ENCODE measurements at regions not wholly inside any gene's neighbourhood (a gene's known extent, or its start where the extent isn't known, plus 50 kb on each side); places are given as distances from the start of the nearest gene placed in this dataset.

- TF ChIP-seq CTCF (IDR thresholded peaks at IDR 0.05; ENCODE audit: insufficient read depth, low read length): no peak
- DNase-seq (ENCODE audit: low read depth): no peak
- H3K4me3 ChIP-seq (ENCODE audit: low read depth, low read length): no peak overlapping the region
These were observed 247.8 kb downstream of the BCL2 start for GRCh38 chr18:63071701-63072141.

- H3K4me3 ChIP-seq (ENCODE audit: low read depth, low read length): no peak overlapping the region
- no peak for DNase-seq (ENCODE audit: low read depth)
- TF ChIP-seq CTCF (IDR thresholded peaks at IDR 0.05; ENCODE audit: insufficient read depth, low read length): no peak
These were observed 248.6 kb downstream of the BCL2 start for GRCh38 chr18:63070767-63071502.

- H3K4me3 ChIP-seq (ENCODE audit: low read depth, low read length): no peak overlapping the region
- no peak for DNase-seq (ENCODE audit: low read depth)
- TF ChIP-seq CTCF (IDR thresholded peaks at IDR 0.05; ENCODE audit: insufficient read depth, low read length): no peak
These were observed 250.1 kb downstream of the BCL2 start for GRCh38 chr18:63069496-63069895.

GRCh38 chr18:63067939-63068338 lies 251.6 kb downstream of the BCL2 start:
- no peak for TF ChIP-seq CTCF (IDR thresholded peaks at IDR 0.05; ENCODE audit: insufficient read depth, low read length)
- no peak overlapping the region for H3K4me3 ChIP-seq (ENCODE audit: low read depth, low read length)
- DNase-seq (ENCODE audit: low read depth): no peak

- no peak for TF ChIP-seq CTCF (IDR thresholded peaks at IDR 0.05; ENCODE audit: insufficient read depth, low read length)
- no peak for DNase-seq (ENCODE audit: low read depth)
- H3K4me3 ChIP-seq (ENCODE audit: low read depth, low read length): no peak overlapping the region
These were observed 254.4 kb downstream of the BCL2 start for GRCh38 chr18:63065172-63065571.

GRCh38 chr18:63063171-63063570 lies 256.4 kb downstream of the BCL2 start:
- H3K4me3 ChIP-seq (ENCODE audit: low read depth, low read length): no peak overlapping the region
- no peak for TF ChIP-seq CTCF (IDR thresholded peaks at IDR 0.05; ENCODE audit: insufficient read depth, low read length)
- peak; percentile 20 for DNase-seq (ENCODE audit: low read depth)

GRCh38 chr18:63062246-63062645 lies 257.3 kb downstream of the BCL2 start:
- TF ChIP-seq CTCF (IDR thresholded peaks at IDR 0.05; ENCODE audit: insufficient read depth, low read length): no peak
- DNase-seq (ENCODE audit: low read depth): no peak
- no peak overlapping the region for H3K4me3 ChIP-seq (ENCODE audit: low read depth, low read length)
